NT2/D1 (cell line): ENCODE measurements at regions not wholly inside any gene's neighbourhood (a gene's known extent, or its start where the extent isn't known, plus 50 kb on each side); places are given as distances from the start of the nearest gene placed in this dataset.

Experiments
- SUZ12 ChIP-seq: IDR thresholded peaks from 2 replicates; pipeline ENCODE4 v1.6.1; 2011; ENCODE audit not compliant: insufficient read length, insufficient read depth; ENCODE audit errors: extremely low read depth
- YY1 ChIP-seq: IDR thresholded peaks from 2 replicates; pipeline ENCODE4 v1.6.1; 2011; ENCODE audit not compliant: insufficient read length, insufficient read depth
- ZNF274 ChIP-seq: IDR thresholded peaks from 2 replicates; pipeline ENCODE4 v1.6.1; 2011; ENCODE audit warnings: mild to moderate bottlenecking, low read depth, low read length

DNA sequence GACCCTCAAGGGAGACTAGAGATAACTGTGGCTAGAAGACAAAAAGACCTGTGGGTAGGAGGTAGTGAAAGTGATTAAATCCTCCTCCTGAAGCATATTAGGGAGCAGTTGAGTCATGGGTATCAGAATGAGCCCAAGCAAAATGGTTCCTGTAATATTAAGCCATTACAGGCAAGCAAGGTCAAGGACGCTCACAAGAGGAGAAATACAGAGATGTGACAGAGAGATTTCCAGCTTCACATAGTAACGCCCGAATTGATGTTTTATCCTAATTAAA lies 77.7 kb downstream of the FAM76B start:
- TF ChIP-seq YY1 (no peak), ZNF274 (no peak), SUZ12 (no peak)
